GM12878 (cell line): ENCODE measurements at regions not wholly inside any gene's neighbourhood (a gene's known extent, or its start where the extent isn't known, plus 50 kb on each side); places are given as distances from the start of the nearest gene placed in this dataset.

Source experiments
- ATAC-seq: fragments of 200-7000 bp; cut with Tn5 transposase; 3 replicates; pipeline ENCODE4 v1.9.1; 2020; ENCODE audit warnings: mild to moderate bottlenecking, moderate library complexity
- BruUV-seq: library from RNA; stranded (reverse); fragments of 400-500 nt; replicated peaks from 2 replicates; lab custom pipeline; 2021; lab: Mats Ljungman, UMichigan
- CTCF ChIA-PET: fragments of 300-600 bp; sonication (Branson Sonifier 250); formaldehyde crosslinking; extraction: SDS; loops from one replicate; lab custom pipeline; 2021; ENCODE audit warnings: inconsistent platforms; lab: Yijun Ruan, JAX
- POLR2A ChIA-PET: fragments of 350-600 bp; formaldehyde crosslinking; extraction: SDS; loops from one replicate; lab custom pipeline; 2021; ENCODE audit warnings: inconsistent platforms; lab: Charles Lee
- RAD21 ChIA-PET: fragments of 300-600 bp; sonication (Branson Sonifier 250); formaldehyde crosslinking; loops from one replicate; lab custom pipeline; 2023; ENCODE audit warnings: antibody characterized with exemption; ENCODE audit not compliant: unreplicated experiment; lab: Charles Lee
- SMC1A ChIA-PET: fragments of 300-600 bp; sonication (Branson Sonifier 250); formaldehyde crosslinking; loops from one replicate; lab custom pipeline; 2023; ENCODE audit not compliant: unreplicated experiment, uncharacterized antibody; lab: Charles Lee
- DNase-seq: peaks from one replicate; pipeline ENCODE4 v3.0.0-alpha.2; 2011; ENCODE audit warnings: low read depth, low spot score
- FAIRE-seq: peaks from 3 replicates; lab custom pipeline; 2011; peaks lifted over from hg19 to GRCh38; lab: Jason Lieb, UNC
- H2AFZ ChIP-seq: 2 replicates; pipeline ENCODE4 v1.6.0; 2011; ENCODE audit warnings: low read depth, low read length, control low read depth; ENCODE audit not compliant: control insufficient read depth
- H3K27ac ChIP-seq: 2 replicates; pipeline ENCODE4 v1.5.1; 2011; ENCODE audit warnings: control low read depth; ENCODE audit not compliant: control insufficient read depth, insufficient read depth
- H3K27me3 ChIP-seq, 2 experiments: replicated peaks in 1 of 2; 2 replicates each; pipeline versions ENCODE4 v1.6.0 to v1.6.1; 2011; ENCODE audit warnings: low read length in 1 of 2; ENCODE audit not compliant: control insufficient read depth in 2 of 2, insufficient read depth in 2 of 2
- H3K36me3 ChIP-seq, 2 experiments: 2 replicates each; pipeline ENCODE4 v1.5.1; 2011; ENCODE audit warnings: low read length in 1 of 2; ENCODE audit not compliant: control insufficient read depth in 2 of 2, insufficient read depth in 2 of 2
- H3K4me1 ChIP-seq: 2 replicates; pipeline ENCODE4 v1.6.1; 2011; ENCODE audit warnings: mild to moderate bottlenecking, low read length, moderate library complexity, mixed read lengths; ENCODE audit not compliant: control insufficient read depth, insufficient read depth
- H3K4me2 ChIP-seq: 2 replicates; pipeline ENCODE4 v1.6.0; 2011; ENCODE audit warnings: control low read depth; ENCODE audit not compliant: control insufficient read depth, insufficient read depth
- H3K4me3 ChIP-seq: fragments of 200-600 bp; sonication (generic); 2 replicates; pipeline ENCODE4 v1.5.1; 2016
- H3K79me2 ChIP-seq: 2 replicates; pipeline ENCODE4 v1.6.0; 2011; ENCODE audit warnings: low read length; ENCODE audit not compliant: control insufficient read depth, insufficient read depth
- H3K9ac ChIP-seq: 2 replicates; pipeline ENCODE4 v1.8.0; 2011; ENCODE audit warnings: low read length, control low read depth, mixed read lengths; ENCODE audit not compliant: control insufficient read depth, insufficient read depth
- H3K9me3 ChIP-seq: replicated peaks from 3 replicates; pipeline ENCODE4 v1.5.1; 2011; ENCODE audit warnings: mild to moderate bottlenecking, low read length; ENCODE audit not compliant: control insufficient read depth, insufficient read depth
- H4K20me1 ChIP-seq: 2 replicates; pipeline ENCODE4 v1.6.0; 2011; ENCODE audit not compliant: control insufficient read depth, insufficient read depth
- CBFB ChIP-seq: IDR thresholded peaks from 2 replicates; pipeline ENCODE4 v1.6.1; 2016; ENCODE audit warnings: antibody characterized with exemption, low read depth
- MEF2B ChIP-seq: fragments of 450-650 bp; IDR thresholded peaks from 2 replicates; pipeline ENCODE4 v1.6.1; 2018; ENCODE audit warnings: mild to moderate bottlenecking, moderate library complexity; ENCODE audit not compliant: partially characterized antibody, poor library complexity, severe bottlenecking
- RELA ChIP-seq: fragments of 450-650 bp; IDR thresholded peaks from 2 replicates; pipeline ENCODE4 v1.8.0; 2014; ENCODE audit warnings: borderline replicate concordance; ENCODE audit not compliant: partially characterized antibody
- SRF ChIP-seq, 2 experiments: IDR thresholded peaks; 2 replicates each; pipeline ENCODE4 v1.6.1; 2011; ENCODE audit warnings: low read depth in 2 of 2, low read length in 2 of 2, mild to moderate bottlenecking in 1 of 2, moderate library complexity in 1 of 2
- WGBS: methylation state at CpG from one replicate; pipeline ENCODE4 v1.1.6; 2016; ENCODE audit warnings: low lambda C conversion rate; ENCODE audit not compliant: insufficient replicate concordance, insufficient coverage; ENCODE audit errors: missing lambda C conversion rate; 5-methylcytosine and 5-hydroxymethylcytosine counted together
- in situ Hi-C: fragments of 300-500 bp; cut with MboI; formaldehyde crosslinking; loops from 9 replicates; pipeline ENCODE4 v1.14.3; 2018; ENCODE audit warnings: mixed read lengths
- intact Hi-C: fragments of 100-400 bp; cut with micrococcal nuclease; formaldehyde crosslinking; loops from one replicate; pipeline ENCODE4 v1.14.2; 2022; ENCODE audit not compliant: unreplicated experiment
- TF ChIP-seq, protein P1 (sequence below): fragments of 450-650 bp; IDR thresholded peaks from 2 replicates; pipeline ENCODE4 v1.6.1; 2017; ENCODE audit warnings: low read depth, mild to moderate bottlenecking, moderate library complexity
- TF ChIP-seq, protein P2 (sequence below): fragments of 450-650 bp; IDR thresholded peaks from 2 replicates; pipeline ENCODE4 v1.6.1; 2016; ENCODE audit warnings: mild to moderate bottlenecking, moderate library complexity, borderline replicate concordance
- TF ChIP-seq, protein P3 (sequence below): IDR thresholded peaks from 2 replicates; pipeline ENCODE4 v1.6.1; 2012; ENCODE audit warnings: mild to moderate bottlenecking, low read depth, low read length
- TF ChIP-seq, protein P4 (sequence below): IDR thresholded peaks from 2 replicates; pipeline ENCODE4 v1.6.1; 2012; ENCODE audit warnings: improper control_type of control experiment, low read depth, low read length; ENCODE audit not compliant: insufficient replicate concordance

DNA sequence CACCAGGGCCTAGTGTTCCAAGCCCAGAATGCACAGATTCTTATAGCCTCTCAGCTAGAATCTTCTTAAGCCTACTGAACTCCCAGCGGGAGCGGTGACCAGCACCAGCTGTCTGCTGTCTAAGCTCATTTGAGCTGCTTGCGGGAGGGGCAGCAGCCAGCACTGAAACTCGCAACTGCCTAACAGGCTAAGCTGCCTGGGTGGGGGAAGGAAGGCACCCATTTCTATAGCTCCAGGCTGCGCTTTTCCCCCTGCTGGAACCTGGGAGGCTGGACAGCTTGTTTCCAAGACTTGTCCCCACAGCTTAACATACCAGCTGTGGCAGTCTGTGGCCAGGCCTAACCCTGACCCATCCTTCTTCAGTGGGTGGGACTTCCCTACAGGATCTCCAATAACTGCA is 512.9 kb downstream of the EFNA5 start (continued):
- TF ChIP-seq, protein P1, sequence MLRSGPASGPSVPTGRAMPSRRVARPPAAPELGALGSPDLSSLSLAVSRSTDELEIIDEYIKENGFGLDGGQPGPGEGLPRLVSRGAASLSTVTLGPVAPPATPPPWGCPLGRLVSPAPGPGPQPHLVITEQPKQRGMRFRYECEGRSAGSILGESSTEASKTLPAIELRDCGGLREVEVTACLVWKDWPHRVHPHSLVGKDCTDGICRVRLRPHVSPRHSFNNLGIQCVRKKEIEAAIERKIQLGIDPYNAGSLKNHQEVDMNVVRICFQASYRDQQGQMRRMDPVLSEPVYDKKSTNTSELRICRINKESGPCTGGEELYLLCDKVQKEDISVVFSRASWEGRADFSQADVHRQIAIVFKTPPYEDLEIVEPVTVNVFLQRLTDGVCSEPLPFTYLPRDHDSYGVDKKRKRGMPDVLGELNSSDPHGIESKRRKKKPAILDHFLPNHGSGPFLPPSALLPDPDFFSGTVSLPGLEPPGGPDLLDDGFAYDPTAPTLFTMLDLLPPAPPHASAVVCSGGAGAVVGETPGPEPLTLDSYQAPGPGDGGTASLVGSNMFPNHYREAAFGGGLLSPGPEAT = no peak
- TF ChIP-seq, protein P2, sequence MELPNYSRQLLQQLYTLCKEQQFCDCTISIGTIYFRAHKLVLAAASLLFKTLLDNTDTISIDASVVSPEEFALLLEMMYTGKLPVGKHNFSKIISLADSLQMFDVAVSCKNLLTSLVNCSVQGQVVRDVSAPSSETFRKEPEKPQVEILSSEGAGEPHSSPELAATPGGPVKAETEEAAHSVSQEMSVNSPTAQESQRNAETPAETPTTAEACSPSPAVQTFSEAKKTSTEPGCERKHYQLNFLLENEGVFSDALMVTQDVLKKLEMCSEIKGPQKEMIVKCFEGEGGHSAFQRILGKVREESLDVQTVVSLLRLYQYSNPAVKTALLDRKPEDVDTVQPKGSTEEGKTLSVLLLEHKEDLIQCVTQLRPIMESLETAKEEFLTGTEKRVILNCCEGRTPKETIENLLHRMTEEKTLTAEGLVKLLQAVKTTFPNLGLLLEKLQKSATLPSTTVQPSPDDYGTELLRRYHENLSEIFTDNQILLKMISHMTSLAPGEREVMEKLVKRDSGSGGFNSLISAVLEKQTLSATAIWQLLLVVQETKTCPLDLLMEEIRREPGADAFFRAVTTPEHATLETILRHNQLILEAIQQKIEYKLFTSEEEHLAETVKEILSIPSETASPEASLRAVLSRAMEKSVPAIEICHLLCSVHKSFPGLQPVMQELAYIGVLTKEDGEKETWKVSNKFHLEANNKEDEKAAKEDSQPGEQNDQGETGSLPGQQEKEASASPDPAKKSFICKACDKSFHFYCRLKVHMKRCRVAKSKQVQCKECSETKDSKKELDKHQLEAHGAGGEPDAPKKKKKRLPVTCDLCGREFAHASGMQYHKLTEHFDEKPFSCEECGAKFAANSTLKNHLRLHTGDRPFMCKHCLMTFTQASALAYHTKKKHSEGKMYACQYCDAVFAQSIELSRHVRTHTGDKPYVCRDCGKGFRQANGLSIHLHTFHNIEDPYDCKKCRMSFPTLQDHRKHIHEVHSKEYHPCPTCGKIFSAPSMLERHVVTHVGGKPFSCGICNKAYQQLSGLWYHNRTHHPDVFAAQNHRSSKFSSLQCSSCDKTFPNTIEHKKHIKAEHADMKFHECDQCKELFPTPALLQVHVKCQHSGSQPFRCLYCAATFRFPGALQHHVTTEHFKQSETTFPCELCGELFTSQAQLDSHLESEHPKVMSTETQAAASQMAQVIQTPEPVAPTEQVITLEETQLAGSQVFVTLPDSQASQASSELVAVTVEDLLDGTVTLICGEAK = no peak
- TF ChIP-seq MEF2B (no peak), CBFB (no peak)

DNA sequence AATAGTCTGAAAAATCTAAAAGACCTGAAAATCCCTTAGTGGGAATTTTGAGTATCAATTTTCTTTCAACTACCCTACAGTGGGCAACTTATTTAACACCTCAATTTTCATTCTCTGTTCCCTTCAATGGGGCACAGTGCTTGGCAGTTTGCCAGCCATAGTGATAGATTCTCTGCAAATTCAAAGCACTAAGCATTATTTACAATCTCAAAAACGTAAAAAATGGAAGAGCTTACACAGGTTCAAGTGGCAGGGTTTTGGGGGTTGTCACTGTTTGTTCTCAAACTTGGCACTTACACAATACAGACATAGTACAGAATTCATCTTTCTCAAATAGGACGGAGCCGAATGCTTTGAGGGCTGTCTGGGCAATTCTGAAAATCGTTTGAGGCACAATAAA is 515.0 kb downstream of the EFNA5 start:
- no peak for ATAC-seq
- no peaks in the 10 kb centered on the region for H3K36me3 ChIP-seq
- no TSS peak for BruUV-seq
- ChIA-PET SMC1A (no interaction called here), CTCF (no interaction called here), RAD21 (no interaction called here), POLR2A (no interaction called here)
- no peak overlapping the region for H3K4me2 ChIP-seq
- in situ Hi-C loops = no loop called here
- no peak for FAIRE-seq
- WGBS = 30% methylated on average over 4 of the region's 4 CpGs
- no peak overlapping the region for H2AFZ ChIP-seq
- intact Hi-C loops = no loop called here
- H3K79me2 ChIP-seq = no peaks in the 10 kb centered on the region
- DNase-seq = no peak
- H3K9ac ChIP-seq = no peak overlapping the region
- H4K20me1 ChIP-seq = no peaks in the 10 kb centered on the region
- H3K27me3 ChIP-seq = no peaks in the 10 kb centered on the region
- H3K4me3 ChIP-seq = no peak overlapping the region
- H3K9me3 ChIP-seq = no peaks in the 10 kb centered on the region; the same call in 2 of the 3 replicates
- no peaks in the 10 kb centered on the region for H3K4me1 ChIP-seq
- H3K27ac ChIP-seq = no peak overlapping the region
- TF ChIP-seq, protein P3, sequence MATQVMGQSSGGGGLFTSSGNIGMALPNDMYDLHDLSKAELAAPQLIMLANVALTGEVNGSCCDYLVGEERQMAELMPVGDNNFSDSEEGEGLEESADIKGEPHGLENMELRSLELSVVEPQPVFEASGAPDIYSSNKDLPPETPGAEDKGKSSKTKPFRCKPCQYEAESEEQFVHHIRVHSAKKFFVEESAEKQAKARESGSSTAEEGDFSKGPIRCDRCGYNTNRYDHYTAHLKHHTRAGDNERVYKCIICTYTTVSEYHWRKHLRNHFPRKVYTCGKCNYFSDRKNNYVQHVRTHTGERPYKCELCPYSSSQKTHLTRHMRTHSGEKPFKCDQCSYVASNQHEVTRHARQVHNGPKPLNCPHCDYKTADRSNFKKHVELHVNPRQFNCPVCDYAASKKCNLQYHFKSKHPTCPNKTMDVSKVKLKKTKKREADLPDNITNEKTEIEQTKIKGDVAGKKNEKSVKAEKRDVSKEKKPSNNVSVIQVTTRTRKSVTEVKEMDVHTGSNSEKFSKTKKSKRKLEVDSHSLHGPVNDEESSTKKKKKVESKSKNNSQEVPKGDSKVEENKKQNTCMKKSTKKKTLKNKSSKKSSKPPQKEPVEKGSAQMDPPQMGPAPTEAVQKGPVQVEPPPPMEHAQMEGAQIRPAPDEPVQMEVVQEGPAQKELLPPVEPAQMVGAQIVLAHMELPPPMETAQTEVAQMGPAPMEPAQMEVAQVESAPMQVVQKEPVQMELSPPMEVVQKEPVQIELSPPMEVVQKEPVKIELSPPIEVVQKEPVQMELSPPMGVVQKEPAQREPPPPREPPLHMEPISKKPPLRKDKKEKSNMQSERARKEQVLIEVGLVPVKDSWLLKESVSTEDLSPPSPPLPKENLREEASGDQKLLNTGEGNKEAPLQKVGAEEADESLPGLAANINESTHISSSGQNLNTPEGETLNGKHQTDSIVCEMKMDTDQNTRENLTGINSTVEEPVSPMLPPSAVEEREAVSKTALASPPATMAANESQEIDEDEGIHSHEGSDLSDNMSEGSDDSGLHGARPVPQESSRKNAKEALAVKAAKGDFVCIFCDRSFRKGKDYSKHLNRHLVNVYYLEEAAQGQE = no peak
- TF ChIP-seq SRF (IDR thresholded peaks at IDR 0.05; ENCODE audit: low read depth in 2 of 2, low read length in 2 of 2) (no peak), RELA (no peak)
- TF ChIP-seq, protein P4, sequence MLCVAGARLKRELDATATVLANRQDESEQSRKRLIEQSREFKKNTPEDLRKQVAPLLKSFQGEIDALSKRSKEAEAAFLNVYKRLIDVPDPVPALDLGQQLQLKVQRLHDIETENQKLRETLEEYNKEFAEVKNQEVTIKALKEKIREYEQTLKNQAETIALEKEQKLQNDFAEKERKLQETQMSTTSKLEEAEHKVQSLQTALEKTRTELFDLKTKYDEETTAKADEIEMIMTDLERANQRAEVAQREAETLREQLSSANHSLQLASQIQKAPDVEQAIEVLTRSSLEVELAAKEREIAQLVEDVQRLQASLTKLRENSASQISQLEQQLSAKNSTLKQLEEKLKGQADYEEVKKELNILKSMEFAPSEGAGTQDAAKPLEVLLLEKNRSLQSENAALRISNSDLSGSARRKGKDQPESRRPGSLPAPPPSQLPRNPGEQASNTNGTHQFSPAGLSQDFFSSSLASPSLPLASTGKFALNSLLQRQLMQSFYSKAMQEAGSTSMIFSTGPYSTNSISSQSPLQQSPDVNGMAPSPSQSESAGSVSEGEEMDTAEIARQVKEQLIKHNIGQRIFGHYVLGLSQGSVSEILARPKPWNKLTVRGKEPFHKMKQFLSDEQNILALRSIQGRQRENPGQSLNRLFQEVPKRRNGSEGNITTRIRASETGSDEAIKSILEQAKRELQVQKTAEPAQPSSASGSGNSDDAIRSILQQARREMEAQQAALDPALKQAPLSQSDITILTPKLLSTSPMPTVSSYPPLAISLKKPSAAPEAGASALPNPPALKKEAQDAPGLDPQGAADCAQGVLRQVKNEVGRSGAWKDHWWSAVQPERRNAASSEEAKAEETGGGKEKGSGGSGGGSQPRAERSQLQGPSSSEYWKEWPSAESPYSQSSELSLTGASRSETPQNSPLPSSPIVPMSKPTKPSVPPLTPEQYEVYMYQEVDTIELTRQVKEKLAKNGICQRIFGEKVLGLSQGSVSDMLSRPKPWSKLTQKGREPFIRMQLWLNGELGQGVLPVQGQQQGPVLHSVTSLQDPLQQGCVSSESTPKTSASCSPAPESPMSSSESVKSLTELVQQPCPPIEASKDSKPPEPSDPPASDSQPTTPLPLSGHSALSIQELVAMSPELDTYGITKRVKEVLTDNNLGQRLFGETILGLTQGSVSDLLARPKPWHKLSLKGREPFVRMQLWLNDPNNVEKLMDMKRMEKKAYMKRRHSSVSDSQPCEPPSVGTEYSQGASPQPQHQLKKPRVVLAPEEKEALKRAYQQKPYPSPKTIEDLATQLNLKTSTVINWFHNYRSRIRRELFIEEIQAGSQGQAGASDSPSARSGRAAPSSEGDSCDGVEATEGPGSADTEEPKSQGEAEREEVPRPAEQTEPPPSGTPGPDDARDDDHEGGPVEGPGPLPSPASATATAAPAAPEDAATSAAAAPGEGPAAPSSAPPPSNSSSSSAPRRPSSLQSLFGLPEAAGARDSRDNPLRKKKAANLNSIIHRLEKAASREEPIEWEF = no peak
